Fibroblast of mammary gland (primary cell): ENCODE measurements at regions not wholly inside any gene's neighbourhood (a gene's known extent, or its start where the extent isn't known, plus 50 kb on each side); places are given as distances from the start of the nearest gene placed in this dataset.

ENCODE experiments used
- DNase-seq: peaks from one replicate; pipeline ENCODE4 v3.0.0-alpha.2; 2010; ENCODE audit warnings: low read depth
- H3K4me3 ChIP-seq: 2 replicates; pipeline ENCODE4 v1.5.1; 2011; ENCODE audit warnings: low read depth, mild to moderate bottlenecking, low read length, moderate library complexity; ENCODE audit not compliant: control insufficient read depth
- CTCF ChIP-seq: conservative IDR thresholded peaks from 2 replicates; pipeline ENCODE4 v1.5.1; 2011; ENCODE audit warnings: low read depth, low read length, inconsistent platforms; ENCODE audit not compliant: control insufficient read depth, insufficient read depth

- no peak overlapping the region for H3K4me3 ChIP-seq
- no peak for TF ChIP-seq CTCF
- no peak for DNase-seq
Measured at GRCh38 chr10:53088961-53089360, 316.4 kb upstream of the MBL2 start.

- no peak for DNase-seq
- no peak for TF ChIP-seq CTCF
- no peak overlapping the region for H3K4me3 ChIP-seq
Measured at GRCh38 chr10:53079283-53079682, 306.7 kb upstream of the MBL2 start.

GRCh38 chr10:53076948-53077347, 304.4 kb upstream of the MBL2 start:
- TF ChIP-seq CTCF, result no peak
- H3K4me3 ChIP-seq, result no peak overlapping the region
- no peak for DNase-seq

- DNase-seq, result no peak
- no peak overlapping the region for H3K4me3 ChIP-seq
- TF ChIP-seq CTCF, result no peak
Measured at GRCh38 chr10:53075469-53075868, 302.9 kb upstream of the MBL2 start.

GRCh38 chr10:53072144-53072543, 299.6 kb upstream of the MBL2 start:
- no peak overlapping the region for H3K4me3 ChIP-seq
- TF ChIP-seq CTCF, result no peak
- no peak for DNase-seq

GRCh38 chr10:53071505-53072125, 299.0 kb upstream of the MBL2 start:
- no peak for DNase-seq
- H3K4me3 ChIP-seq, result no peak overlapping the region
- no peak for TF ChIP-seq CTCF

GRCh38 chr10:53069013-53069412, 296.4 kb upstream of the MBL2 start:
- no peak for DNase-seq
- H3K4me3 ChIP-seq, result no peak overlapping the region
- TF ChIP-seq CTCF, result no peak
